Glomerular visceral epithelial cell (primary cell): ENCODE measurements at regions not wholly inside any gene's neighbourhood (a gene's known extent, or its start where the extent isn't known, plus 50 kb on each side); places are given as distances from the start of the nearest gene placed in this dataset.

Experiments used
- DNase-seq: peaks from one replicate; pipeline ENCODE4 v3.0.0-alpha.2; 2016; ENCODE audit errors: extremely low spot score

DNA sequence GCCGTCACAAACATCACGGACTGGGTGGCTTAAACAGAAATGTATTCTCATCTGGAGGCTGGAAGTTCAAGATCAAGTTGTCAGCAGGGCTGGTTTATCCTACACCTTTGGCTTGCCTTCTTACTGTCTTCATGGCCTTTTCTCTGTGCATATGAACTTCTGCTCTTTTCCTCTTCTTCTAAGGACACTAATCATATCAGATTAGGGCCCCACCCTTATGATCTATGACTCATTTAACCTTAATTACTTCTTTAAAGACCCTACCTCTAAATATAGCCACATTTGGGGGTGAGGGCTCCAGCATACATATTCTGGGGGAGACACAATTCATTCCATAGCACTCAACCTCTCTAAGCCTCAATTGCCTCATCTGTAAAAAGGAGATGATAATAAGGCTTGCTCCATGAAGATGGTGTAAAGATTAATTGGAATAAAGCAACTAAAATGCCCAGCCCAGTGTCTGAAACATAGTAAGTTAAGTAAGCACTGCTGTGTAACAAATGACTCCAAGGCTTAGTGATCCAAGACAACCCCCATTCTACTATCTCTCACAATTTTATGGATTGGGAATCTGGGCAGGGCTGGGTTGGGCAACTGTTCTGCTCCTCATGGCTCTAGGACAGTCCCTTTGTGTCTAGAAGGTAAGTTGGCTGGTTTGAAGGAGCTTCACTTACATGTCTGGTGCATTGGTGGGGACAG is 119.8 kb downstream of the BANF2 start:
- no peak for DNase-seq

GRCh38 chr20:17818187-17818586 is 118.4 kb downstream of the BANF2 start:
- no peak for DNase-seq

DNA sequence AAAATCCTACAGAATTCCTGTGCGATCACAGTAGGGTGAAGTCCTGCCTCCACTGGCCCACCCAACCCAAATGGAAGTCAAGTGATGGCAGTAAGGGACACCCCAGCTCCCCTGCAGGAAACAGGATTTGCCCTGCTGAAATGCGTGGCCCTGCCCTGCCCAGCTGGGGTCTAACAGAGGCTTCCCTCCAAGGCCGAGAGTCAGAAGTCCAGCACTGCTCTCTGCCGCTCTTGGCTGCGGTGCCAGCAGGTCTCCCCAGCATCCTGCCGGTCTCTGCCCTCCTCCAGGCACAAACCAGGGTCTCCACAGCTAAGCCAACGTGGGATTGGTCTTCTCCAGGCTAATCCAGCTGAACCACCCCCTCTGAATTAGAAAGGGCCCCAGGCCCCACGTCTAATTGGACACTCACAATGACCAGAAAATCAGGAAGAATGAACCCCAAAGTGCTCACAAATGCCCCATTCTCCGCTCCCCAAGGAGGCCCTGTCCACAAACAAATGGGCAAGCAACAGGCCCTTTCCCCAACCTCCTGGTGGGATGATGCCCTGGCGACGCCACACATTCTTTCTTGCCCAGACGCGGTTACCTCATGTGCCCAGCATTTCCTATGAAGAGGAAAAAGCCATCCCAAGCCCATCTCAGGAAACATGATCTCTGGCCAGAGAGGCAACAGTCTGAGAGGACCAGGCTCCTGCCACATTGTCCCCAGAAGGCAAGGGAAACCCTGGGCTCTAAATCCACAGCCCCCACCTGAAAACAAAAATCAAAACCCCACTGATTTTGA is 117.2 kb downstream of the BANF2 start:
- peak; percentile 24 for DNase-seq

GRCh38 chr20:17811628-17811965 is 111.8 kb downstream of the BANF2 start:
- DNase-seq, result no peak

- DNase-seq, result no peak
Measured at GRCh38 chr20:17810847-17811627, 111.3 kb downstream of the BANF2 start.

GRCh38 chr20:17810062-17810631 is 110.4 kb downstream of the BANF2 start:
- DNase-seq, result peak; percentile 18

GRCh38 chr20:17809362-17810061 is 109.7 kb downstream of the BANF2 start:
- no peak for DNase-seq

DNA sequence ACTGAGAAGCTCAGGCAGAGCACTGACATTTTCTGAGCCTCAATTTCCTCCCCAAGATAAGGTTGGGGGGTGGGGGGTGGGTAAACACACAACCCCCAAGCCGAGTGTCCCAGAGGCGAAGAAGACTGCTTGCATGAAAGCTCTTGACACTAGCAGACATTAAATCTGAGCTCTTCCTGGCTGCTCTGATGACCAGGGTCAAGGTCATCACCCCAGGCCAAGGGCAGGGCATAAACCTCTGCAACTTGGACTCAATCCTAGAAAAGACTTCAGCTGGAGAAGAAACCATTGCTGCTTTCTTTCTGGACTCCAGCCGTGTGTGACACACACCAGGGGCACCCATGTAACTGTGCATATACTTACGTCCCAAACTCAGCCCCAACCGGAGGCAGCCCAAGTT is 109.0 kb downstream of the BANF2 start:
- DNase-seq, result no peak

DNA sequence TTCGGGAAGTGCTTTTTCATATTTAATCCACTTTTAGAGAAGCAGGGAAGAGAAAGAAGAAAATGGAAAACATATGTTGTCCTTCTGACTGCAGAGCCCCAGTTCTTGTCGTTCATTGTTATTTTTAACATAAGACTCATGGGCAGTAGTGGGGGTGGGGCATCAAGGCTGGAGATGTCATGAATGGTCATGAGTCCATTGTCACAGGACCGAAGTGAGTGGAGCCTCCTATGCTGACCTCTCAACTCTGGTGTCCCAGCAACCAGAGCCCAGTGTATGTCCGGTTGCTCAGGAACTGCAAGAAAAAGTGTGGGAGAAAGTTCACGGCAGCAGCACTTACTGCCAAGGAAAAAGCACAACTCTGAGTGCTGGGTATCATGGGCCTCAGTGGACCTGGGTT is 108.6 kb downstream of the BANF2 start:
- no peak for DNase-seq

GRCh38 chr20:17807651-17808050 is 107.9 kb downstream of the BANF2 start:
- DNase-seq, result peak; percentile 17

GRCh38 chr20:17806739-17807441 is 107.1 kb downstream of the BANF2 start:
- DNase-seq, result no peak

DNA sequence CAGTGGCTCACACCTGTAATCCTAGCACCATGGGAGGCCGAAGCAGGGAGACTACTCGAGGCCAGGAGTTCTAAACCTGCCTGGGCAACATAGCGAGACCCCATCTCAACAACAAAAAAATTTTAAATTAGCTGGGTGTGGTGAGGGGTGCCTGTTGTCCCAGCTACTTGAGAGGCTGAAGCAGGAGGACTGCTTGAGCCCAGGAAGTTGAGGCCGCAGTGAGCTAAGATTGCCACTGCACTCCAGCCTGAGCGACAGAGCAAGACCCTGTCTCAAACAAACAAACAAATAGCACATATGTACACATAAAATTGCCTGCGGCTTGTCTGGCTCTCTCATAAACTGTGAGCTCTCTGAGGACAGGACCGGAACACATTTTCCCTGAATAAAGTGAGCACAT is 106.3 kb downstream of the BANF2 start:
- no peak for DNase-seq

DNA sequence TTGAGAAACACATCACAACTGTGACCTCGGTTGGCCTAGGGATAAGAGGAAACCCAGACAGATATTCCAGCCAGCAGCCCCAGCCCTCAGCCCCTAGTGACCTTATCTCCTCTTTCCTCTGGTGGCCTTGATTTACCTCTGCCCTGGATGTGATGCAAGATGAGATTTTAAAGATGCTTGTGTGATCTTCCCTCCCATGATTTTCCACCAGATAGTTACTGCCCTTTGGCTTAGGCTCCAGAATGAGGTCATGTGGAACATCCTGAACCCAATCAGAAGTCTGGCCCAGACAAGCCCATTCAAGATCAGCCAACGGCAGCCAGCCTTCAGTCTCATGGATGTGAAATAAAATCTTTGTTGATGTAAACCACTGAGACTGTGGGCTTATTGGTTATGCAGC is 104.0 kb downstream of the BANF2 start:
- DNase-seq, result no peak

DNA sequence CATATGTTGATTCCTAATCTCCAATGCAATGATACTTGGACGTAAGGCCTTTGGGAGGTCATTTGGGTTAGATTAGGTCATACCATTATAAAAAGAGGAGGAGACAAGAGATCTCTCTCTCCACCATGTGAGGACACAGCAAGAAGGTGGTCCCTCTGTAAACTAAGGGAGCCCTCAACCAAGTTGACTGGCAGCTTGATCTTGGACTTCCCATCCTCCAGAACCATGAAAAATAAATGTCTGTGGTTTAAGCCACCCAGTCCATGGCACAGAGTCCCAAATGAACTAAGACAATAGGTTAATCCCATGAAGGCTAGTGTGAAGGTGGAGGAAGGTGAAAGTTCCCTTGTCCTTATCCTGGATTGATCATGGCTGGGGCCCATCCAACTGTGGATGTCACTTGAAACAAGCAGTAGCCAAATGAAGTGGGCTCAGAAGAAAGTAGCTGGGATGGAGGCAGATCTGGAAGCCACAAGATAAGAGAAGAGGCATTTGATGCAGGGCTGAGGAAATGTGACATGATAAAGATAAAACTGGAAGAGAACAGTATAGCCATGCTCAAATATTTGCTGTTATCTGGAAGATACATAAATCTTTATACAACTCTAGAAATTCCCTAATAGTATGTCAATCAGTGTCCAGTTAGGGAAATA is 99.9 kb downstream of the BANF2 start:
- DNase-seq, result no peak

DNA sequence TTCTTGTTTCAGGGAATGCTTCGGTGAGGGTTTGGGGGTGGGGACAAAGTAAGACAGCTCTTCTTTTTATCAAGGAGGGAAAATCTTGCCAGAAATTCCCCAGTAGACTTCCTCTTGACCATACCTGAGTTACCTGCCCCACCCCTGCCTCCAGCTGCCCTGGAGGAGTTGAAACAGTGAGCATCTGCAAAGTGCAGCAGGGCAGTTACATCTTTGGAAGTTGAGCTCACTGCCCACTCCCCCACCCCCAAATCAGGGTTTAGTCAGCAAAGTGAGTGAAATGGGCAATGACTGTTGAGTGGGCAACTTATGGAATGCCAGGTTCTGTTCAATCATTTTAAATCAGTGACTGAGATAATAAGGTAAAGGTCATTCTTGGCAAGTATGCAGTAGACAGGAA is 98.8 kb downstream of the BANF2 start:
- no peak for DNase-seq

DNA sequence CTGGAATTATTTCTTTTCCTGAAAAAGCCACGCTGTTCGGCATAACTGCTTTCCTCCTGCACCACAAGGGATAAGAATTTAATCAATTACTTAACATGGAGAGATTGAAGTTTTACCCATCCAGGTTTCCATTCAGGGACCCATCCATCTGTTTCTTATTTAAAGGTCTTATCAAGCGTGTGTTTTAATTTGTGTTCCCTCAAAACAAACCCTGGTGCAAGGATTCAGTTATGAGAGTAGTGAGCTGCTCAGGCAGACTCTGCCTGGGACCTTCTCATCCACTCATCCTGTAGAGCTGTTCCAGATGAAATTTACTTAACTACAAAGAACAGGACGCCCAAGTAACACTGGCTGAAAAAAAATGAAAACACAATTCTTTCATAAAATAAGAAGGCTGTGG is 97.8 kb downstream of the BANF2 start:
- no peak for DNase-seq

DNA sequence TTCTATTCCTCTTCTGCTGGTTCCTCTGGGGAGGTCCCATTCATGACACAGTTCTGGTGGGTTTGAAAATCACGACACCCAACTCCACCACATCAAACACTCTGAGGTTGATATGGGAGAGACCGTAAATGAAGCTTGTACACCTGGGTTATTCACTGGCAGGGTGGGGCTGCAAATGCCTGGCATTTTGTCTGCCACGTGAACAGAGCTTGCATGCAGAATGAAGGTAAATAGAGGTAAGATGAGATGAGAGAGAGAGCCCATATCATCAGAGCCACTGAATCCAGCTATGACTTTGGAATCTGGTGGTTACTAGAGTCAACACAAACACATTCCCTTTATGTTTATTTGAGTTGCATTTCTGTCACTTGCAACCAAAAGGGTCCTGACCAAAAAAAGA is 97.4 kb downstream of the BANF2 start:
- DNase-seq, result no peak

DNA sequence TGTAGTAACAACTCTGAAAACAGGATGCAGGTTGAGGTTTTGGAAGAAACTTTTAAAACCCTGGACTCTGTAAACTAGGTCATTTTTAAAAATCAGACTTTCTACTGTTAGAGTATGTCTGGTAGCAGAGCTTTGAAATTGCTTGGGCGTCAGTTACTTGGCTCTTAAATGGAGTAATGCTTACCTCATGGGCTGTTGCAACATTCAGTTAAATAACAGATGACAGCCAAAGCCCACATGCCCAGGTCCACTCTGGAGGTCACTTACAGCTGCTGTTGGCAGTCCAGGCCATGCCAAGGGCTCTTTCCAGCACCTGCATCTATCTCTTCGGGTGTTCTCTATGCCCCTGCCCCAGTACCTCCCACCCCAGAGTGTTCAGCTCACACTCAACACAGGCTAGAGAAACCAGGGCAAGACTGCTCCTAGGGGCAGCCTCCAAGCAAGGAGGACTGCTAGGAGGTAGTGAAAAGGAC is 96.4 kb downstream of the BANF2 start:
- DNase-seq, result no peak

- no peak for DNase-seq
Measured at GRCh38 chr20:17795501-17796071, 95.8 kb downstream of the BANF2 start.

GRCh38 chr20:17795003-17795402 is 95.2 kb downstream of the BANF2 start:
- no peak for DNase-seq
